GM10266 (cell line): ENCODE measurements at regions not wholly inside any gene's neighbourhood (a gene's known extent, or its start where the extent isn't known, plus 50 kb on each side); places are given as distances from the start of the nearest gene placed in this dataset.
A peak's percentile ranks its signal among the peaks of the same experiment; 100 is the strongest.

Experiments used
- DNase-seq: peaks from one replicate; pipeline ENCODE4 v3.0.0; 2012; ENCODE audit errors: extremely low spot score
- TF ChIP-seq, protein P1 (sequence below): IDR thresholded peaks from 2 replicates; pipeline ENCODE4 v1.5.1; 2012; ENCODE audit warnings: mild to moderate bottlenecking, low read depth; ENCODE audit not compliant: control insufficient read depth, insufficient read depth; ENCODE audit errors: missing control alignments

DNA sequence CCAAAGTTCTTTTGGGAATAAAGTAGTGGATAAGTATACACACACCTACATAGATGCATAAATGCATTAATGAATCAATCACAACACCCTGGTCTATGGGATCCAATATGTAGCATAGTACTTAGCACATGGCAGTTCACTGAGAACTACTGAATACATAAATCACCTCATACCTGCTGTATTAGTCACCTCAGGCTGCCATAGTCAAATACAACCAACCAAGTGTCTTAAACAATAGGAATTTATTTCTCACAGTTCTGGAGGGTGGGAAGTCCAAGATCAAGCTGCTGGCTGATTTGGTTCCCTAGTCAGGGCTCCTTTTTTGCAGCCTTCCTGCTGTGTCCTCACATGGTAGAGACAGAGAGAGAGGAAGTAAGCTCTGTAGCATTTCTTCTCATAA lies 228.2 kb downstream of the NHLRC3 start:
- no peak for DNase-seq

DNA sequence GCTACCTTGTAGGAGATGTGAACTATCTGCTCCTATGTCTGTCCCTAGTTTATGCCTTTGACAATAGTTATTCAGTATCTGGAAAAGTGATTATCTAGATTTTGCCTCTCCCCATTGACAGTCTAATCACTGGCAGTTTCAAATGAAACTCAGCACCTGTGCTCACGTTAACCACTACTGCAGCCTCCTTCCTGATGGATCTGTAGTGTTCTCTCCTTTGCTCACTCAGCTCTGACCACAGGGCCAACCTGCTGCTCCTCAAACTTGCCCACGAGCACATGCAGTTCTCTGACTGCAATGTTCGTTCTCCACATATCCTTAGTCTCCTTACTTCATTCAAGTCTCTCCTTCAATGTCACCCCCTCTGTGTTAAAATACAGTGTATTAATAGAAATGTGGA lies 230.1 kb downstream of the NHLRC3 start:
- TF ChIP-seq, protein P1, sequence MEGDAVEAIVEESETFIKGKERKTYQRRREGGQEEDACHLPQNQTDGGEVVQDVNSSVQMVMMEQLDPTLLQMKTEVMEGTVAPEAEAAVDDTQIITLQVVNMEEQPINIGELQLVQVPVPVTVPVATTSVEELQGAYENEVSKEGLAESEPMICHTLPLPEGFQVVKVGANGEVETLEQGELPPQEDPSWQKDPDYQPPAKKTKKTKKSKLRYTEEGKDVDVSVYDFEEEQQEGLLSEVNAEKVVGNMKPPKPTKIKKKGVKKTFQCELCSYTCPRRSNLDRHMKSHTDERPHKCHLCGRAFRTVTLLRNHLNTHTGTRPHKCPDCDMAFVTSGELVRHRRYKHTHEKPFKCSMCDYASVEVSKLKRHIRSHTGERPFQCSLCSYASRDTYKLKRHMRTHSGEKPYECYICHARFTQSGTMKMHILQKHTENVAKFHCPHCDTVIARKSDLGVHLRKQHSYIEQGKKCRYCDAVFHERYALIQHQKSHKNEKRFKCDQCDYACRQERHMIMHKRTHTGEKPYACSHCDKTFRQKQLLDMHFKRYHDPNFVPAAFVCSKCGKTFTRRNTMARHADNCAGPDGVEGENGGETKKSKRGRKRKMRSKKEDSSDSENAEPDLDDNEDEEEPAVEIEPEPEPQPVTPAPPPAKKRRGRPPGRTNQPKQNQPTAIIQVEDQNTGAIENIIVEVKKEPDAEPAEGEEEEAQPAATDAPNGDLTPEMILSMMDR, result no peak
- DNase-seq, result no peak

More for the DNA sequence above, 228.2 kb downstream of the NHLRC3 start:
- TF ChIP-seq, protein P1, result no peak

DNA sequence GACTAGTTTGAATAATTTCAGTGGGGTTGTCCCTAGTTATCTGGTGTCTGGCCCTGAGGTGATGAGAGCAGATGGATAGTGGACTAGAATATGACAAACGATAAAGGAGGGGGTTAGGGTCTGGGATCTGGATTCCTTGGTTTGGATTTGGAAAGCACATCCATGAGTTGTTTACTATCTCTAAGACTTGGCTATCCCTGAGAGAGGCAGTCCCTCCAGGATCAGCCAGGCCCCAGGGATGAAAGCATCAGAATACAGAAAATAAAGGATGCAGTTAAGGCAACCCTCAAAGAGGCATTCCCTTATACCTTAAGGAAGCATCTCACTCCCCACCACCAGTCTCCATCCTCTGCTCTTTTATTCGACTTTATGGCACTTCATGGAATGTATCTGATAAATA lies 230.7 kb downstream of the NHLRC3 start:
- DNase-seq, result no peak
- TF ChIP-seq, protein P1, result no peak

DNA sequence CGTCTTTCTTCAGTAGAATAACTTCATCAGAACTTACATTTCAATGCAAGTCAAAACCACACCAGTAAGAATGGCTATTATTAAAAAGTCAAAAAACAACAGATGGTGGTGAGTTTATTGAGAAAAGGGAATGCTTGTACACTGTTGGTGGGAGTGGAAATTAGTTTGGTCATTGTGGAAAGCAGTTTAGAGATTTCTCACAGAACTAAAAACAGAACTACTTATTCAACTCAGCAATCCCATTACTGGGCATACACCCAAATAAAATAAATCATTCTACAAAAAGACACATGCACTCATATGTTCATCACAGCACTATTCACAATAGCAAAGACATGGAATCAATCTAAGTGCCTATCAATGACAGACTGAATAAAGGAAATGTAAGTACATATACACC lies 231.2 kb downstream of the NHLRC3 start:
- DNase-seq, result no peak
- TF ChIP-seq, protein P1, result no peak

DNA sequence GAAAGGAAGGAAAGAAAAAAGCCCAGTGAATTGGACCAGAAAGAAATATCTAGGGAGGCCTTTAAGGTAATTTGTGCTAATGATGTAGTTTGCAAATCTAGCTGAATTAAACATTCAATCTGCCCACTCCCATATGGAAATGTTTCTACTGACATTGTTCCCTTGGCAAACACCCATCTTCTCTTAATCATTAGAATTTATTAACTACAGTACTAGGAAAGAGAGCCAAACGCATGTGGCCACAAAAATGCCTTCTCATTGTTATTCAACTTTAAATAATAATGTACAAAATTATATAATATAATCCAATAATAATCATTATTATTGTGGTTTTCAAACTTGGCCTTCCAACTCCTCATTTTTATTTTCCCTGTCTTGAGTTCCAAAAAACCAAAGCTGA lies 234.7 kb downstream of the NHLRC3 start:
- DNase-seq, result no peak

DNA sequence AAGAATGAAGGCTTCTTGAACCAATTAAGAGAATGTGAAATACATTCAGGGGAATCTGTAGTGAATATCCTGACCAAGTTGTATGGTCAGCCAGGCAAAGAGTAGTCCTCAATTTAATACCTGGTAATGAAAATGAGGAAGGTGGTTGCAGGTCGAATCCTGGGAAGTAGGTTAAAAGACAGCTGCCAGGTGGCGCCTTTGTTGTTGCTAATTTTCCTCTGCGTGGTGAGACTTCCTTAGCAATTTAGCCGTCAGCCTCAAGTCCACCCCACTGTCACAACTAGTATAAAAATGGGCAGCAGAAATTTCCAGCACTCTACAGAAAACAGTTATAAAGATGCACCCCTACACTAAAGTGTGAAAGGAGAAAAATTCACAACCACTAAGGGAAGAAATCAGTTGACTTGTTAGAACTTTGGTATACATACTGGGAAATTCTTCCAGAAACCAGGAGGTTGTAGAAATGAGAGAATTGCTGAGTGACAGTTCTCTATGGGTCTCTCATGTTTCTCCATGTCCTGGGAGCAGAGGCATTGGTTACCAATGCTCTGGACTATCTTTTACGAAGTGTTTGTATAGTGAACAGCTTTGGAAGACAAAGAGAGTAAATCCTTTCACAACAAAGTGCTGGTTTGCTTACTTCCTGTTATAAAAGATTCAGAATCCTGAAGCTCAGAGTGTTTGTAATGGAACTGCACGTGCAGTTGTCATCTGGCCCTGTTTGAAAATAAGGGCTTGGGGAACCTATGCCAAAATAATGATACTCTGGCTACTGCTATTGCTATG lies 235.9 kb downstream of the NHLRC3 start:
- TF ChIP-seq, protein P1, result peak; percentile 37
- DNase-seq, result peak; percentile 8

More for the DNA sequence above, 234.7 kb downstream of the NHLRC3 start:
- TF ChIP-seq, protein P1, result no peak

DNA sequence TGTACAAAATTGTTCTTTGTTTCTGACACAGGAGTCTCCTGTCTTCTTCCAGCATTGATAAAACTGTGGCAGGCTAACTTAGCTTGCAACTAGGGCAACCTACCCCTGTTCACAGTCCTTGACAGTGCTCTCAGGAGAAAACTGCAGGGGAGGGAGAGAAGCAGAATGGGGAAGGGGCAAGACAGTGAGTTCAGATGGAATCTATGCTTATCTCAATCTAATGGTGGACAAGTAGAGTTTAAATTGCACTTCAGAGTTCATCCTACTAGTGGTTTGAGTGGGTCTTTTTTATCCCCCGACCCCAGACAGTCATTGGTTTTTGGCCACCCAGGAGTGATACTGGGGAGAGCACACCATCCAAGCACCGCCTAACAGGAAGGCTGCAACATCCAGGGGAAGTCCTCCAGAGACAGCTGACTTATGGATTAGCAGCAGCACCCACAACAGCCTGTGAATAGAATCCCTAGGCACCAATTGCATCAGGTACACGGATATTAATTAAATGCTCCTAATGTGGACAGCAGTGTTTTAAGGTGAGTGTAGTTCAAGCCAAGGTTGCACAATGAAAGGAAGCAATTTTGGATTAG lies 236.6 kb downstream of the NHLRC3 start:
- no peak for DNase-seq
- TF ChIP-seq, protein P1, result no peak
